PFSK-1 (cell line): ENCODE measurements at regions not wholly inside any gene's neighbourhood (a gene's known extent, or its start where the extent isn't known, plus 50 kb on each side); places are given as distances from the start of the nearest gene placed in this dataset.

Experiments used
- FOXP2 ChIP-seq: optimal IDR thresholded peaks from 2 replicates; pipeline ENCODE3; 2011; ENCODE audit warnings: borderline replicate concordance, control low read depth, inconsistent platforms; ENCODE audit not compliant: insufficient read depth; ENCODE audit errors: extremely low read length, extremely low read depth
- POLR2AphosphoS5 ChIP-seq: IDR thresholded peaks from 2 replicates; pipeline ENCODE4 v1.6.1; 2012; ENCODE audit warnings: low read depth, mild to moderate bottlenecking, control low read depth, low read length, moderate library complexity
- SIN3A ChIP-seq: IDR thresholded peaks from 2 replicates; pipeline ENCODE4 v1.6.1; 2012; ENCODE audit warnings: mild to moderate bottlenecking, low read length, moderate library complexity, borderline replicate concordance; ENCODE audit not compliant: insufficient read depth
- TAF1 ChIP-seq: IDR thresholded peaks from 2 replicates; pipeline ENCODE4 v1.6.1; 2012; ENCODE audit warnings: low read length, control low read depth, borderline replicate concordance; ENCODE audit not compliant: insufficient read depth
- TF ChIP-seq, protein P1 (sequence below), 2 experiments: IDR thresholded peaks; 2 replicates each; pipeline versions ENCODE4 v1.6.1 to v1.8.0; 2011 to 2012; ENCODE audit warnings: low read depth in 2 of 2, low read length in 2 of 2, control low read depth in 1 of 2, inconsistent platforms in 1 of 2, mild to moderate bottlenecking in 1 of 2, moderate library complexity in 1 of 2; ENCODE audit not compliant: insufficient read depth in 1 of 2

DNA sequence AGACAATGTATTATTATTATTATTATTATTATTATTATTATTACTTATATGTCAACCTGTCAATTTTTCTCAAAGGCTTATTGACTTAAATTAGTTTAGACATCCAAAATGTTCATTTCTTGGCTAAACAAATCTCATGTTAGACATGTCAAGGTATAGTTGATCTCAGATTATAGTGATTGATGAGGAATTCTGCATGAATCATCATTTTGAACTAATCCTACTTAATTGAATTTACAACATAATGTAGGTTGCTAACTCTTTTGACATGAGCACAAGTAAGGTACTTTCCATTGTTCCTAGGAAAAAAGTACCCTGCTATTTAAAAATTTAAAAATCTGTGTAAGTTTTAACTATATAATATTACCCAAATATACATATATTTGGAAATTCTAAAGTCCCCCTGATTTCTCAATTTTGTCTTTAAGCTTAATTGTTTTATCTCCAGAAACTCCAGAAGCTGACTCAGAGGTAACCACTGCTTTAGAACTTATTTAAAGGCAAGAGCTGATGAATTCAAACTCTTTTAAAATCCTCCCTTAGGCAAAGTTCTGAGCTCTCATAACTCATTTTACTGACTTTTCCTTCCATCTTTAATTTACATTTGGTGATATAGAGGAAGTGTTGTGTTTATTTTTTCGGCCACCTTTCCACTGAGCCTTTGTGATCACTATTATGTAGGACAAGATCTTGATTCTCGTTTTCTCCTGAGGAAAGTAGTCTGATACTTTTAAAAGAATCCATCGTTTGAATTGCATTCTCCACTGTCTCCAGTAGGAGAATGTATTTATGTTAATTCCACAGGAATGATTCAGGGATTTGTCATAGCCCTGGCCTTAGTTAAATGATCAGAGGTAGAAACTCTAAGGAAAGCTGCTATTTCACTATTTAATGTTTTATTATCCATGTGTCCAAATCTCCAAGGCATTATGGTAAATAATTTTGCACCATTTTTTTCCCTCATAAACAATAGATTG, 1304.5 kb downstream of the AACS start:
- TF ChIP-seq TAF1 (no peak), SIN3A (no peak), FOXP2 (no peak), POLR2AphosphoS5 (no peak)
- TF ChIP-seq, protein P1, sequence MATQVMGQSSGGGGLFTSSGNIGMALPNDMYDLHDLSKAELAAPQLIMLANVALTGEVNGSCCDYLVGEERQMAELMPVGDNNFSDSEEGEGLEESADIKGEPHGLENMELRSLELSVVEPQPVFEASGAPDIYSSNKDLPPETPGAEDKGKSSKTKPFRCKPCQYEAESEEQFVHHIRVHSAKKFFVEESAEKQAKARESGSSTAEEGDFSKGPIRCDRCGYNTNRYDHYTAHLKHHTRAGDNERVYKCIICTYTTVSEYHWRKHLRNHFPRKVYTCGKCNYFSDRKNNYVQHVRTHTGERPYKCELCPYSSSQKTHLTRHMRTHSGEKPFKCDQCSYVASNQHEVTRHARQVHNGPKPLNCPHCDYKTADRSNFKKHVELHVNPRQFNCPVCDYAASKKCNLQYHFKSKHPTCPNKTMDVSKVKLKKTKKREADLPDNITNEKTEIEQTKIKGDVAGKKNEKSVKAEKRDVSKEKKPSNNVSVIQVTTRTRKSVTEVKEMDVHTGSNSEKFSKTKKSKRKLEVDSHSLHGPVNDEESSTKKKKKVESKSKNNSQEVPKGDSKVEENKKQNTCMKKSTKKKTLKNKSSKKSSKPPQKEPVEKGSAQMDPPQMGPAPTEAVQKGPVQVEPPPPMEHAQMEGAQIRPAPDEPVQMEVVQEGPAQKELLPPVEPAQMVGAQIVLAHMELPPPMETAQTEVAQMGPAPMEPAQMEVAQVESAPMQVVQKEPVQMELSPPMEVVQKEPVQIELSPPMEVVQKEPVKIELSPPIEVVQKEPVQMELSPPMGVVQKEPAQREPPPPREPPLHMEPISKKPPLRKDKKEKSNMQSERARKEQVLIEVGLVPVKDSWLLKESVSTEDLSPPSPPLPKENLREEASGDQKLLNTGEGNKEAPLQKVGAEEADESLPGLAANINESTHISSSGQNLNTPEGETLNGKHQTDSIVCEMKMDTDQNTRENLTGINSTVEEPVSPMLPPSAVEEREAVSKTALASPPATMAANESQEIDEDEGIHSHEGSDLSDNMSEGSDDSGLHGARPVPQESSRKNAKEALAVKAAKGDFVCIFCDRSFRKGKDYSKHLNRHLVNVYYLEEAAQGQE (IDR thresholded peaks at IDR 0.05; ENCODE audit: insufficient read depth in 1 of 2, low read depth in 2 of 2, low read length in 2 of 2), result no peak

DNA sequence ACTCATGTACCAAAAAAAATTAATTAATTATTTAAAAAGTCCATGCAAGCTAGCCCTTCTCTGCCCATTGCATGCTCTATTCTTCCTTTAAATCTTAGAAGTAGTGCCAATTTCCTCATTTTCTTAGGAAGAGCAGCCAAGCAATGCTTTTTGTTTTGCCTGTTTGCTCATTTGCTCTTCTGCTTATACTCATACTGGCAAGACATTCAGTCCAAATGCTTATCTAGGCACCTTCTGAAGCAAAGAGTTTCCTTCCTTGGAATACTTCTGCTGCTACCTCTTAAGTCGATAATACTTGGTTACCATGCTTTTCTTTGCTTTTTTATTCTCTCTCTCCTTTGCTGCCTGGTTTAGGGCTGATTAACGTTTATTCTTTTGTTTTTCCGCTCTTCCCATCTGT, 1318.3 kb downstream of the AACS start:
- TF ChIP-seq TAF1, result no peak
- TF ChIP-seq, protein P1 (IDR thresholded peaks at IDR 0.05; ENCODE audit: insufficient read depth in 1 of 2, low read depth in 2 of 2, low read length in 2 of 2), result no peak
- TF ChIP-seq FOXP2, result no peak
- no peak for TF ChIP-seq SIN3A
- no peak for TF ChIP-seq POLR2AphosphoS5

DNA sequence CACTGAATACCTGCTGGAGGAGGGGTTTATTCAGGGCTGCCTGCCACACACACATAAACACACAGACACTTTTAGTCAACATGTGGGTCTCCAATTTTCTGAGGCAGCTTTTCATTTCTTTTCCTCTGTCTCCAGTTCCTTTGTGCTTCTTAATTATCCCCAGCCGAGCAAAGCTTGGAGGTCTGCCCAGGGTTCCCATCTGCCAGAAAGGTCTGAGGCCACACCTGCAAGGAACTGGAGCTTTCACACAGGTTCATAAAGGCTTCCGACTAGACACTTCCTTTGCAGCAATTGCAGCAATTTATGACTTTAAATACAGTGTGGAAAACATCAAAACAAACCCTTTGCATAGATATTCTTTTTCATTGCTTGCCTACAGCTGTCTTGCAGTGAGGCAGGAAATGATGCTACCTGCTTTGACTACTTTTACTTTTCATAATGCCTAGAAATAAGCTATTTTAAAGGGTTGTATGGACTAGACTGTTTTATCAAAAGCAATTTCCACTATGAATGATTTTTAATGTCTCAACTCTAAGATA, 1318.9 kb downstream of the AACS start:
- TF ChIP-seq SIN3A (no peak), POLR2AphosphoS5 (no peak), FOXP2 (no peak), TAF1 (no peak)
- TF ChIP-seq, protein P1 (IDR thresholded peaks at IDR 0.05; ENCODE audit: insufficient read depth in 1 of 2, low read depth in 2 of 2, low read length in 2 of 2), result no peak

GRCh38 chr12:126385785-126386184, 1320.5 kb downstream of the AACS start:
- TF ChIP-seq POLR2AphosphoS5 (no peak), TAF1 (no peak)

DNA sequence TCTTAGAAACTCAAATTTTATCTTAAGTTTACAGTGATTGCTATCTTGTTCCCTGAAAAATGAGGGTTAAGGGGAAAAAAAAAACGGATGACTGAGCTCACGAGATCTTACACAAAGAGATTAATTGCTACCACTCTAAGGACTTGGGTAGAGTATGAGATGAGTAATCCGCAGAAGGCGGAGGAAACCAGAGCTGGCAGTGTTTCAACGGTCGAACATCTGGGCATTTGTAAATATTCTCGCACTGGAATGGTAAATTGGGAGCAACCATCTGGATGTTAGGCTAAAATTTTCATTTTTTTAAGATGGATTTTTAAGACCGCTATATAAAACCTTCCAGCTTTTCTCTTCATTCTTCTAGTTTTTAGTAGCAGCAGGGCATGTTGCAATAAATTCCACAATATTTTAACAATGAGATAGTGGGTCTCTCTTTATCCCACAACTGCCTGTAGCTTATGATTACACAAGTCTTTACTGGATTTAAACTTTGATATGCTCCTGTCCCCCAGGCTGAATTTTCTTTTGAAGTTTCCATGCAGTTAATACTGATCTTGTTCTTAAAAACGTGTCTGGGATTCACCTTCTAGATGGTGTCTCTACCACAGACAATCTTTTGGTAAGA, 1324.1 kb downstream of the AACS start:
- TF ChIP-seq, protein P1 (IDR thresholded peaks at IDR 0.05; ENCODE audit: insufficient read depth in 1 of 2, low read depth in 2 of 2, low read length in 2 of 2), result no peak
- no peak for TF ChIP-seq TAF1
- TF ChIP-seq FOXP2, result no peak
- TF ChIP-seq SIN3A, result no peak
- no peak for TF ChIP-seq POLR2AphosphoS5
